ENCODE measurements at regions not wholly inside any gene's neighbourhood (a gene's known extent, or its start where the extent isn't known, plus 50 kb on each side); places are given as distances from the start of the nearest gene placed in this dataset.

DNA sequence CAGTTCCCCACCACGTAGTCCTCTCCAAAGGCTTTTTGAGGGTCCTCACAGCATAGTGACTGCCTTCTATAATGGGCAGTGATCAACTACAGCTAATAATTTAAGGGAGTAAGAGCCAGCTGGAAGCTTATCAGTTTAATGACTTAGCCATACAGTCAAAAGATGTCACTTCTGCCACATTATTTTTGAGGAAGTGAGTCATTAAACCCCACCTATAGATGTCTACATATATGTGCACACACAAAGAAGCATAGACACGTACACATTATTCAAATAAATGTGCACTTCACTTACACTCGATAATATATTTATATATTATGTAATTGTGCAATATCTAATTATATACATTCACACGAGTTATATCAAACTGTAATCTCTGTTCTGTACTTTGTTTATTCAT is 1704.7 kb downstream of the KCNT2 start:
- Histone ChIP-seq H3K4me3 (ENCODE audit: low read depth, low read length) (no peak overlapping the region), H3K4me1 (no peaks in the 10 kb centered on the region), H3K9me3 (no peaks in the 10 kb centered on the region), H3K27me3 (no peaks in the 10 kb centered on the region), H3K36me3 (no peaks in the 10 kb centered on the region)
- DNase-seq = no peak
- no peak for TF ChIP-seq CTCF (IDR thresholded peaks at IDR 0.05; ENCODE audit: low read depth, low read length)

GRCh38 chr1:194889310-194889709 is 1702.9 kb upstream of the B3GALT2 start:
- TF ChIP-seq CTCF (IDR thresholded peaks at IDR 0.05; ENCODE audit: low read depth, low read length) = no peak
- no peaks in the 10 kb centered on the region for H3K4me1 ChIP-seq
- no peak overlapping the region for H3K4me3 ChIP-seq (ENCODE audit: low read depth, low read length)
- no peak for DNase-seq
- H3K36me3 ChIP-seq = no peaks in the 10 kb centered on the region
- H3K27me3 ChIP-seq = no peaks in the 10 kb centered on the region
- no peaks in the 10 kb centered on the region for H3K9me3 ChIP-seq

DNA sequence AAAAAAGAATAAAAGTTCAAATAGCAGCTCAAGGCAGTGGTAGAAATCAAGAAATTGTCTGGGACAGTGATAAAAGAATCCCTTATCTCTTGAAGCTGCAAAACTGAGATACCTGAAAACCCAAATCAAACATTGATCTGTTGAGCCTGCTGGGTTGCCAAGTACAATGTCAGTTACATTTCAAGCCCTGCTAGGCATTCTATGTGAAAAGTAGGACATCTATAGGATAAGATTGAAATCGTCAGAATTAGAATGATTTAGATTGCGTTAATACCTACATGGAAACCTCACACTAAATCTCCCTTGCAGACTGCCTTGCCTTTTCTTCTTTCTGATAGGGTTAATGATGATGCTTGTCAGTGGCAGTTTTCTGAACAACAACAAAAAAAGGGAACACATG is 1684.4 kb upstream of the B3GALT2 start:
- no peak for DNase-seq
- no peaks in the 10 kb centered on the region for H3K36me3 ChIP-seq
- H3K4me3 ChIP-seq (ENCODE audit: low read depth, low read length) = no peak overlapping the region
- no peaks in the 10 kb centered on the region; the same call in 1 of the 2 replicates for H3K4me1 ChIP-seq
- peak; percentile 14; the same call in 1 of the 2 replicates for TF ChIP-seq CTCF (IDR thresholded peaks at IDR 0.05; ENCODE audit: low read depth, low read length)
- no peaks in the 10 kb centered on the region for H3K9me3 ChIP-seq
- H3K27me3 ChIP-seq = no peaks in the 10 kb centered on the region

GRCh38 chr1:194866153-194866552 is 1679.7 kb upstream of the B3GALT2 start:
- Histone ChIP-seq H3K4me3 (ENCODE audit: low read depth, low read length) (no peak overlapping the region), H3K36me3 (no peaks in the 10 kb centered on the region), H3K9me3 (no peaks in the 10 kb centered on the region), H3K4me1 (no peaks in the 10 kb centered on the region; the same call in 1 of the 2 replicates), H3K27me3 (no peaks in the 10 kb centered on the region)
- no peak for TF ChIP-seq CTCF (IDR thresholded peaks at IDR 0.05; ENCODE audit: low read depth, low read length)
- no peak for DNase-seq

GRCh38 chr1:194865383-194865782 is 1679.0 kb upstream of the B3GALT2 start:
- Histone ChIP-seq H3K27me3 (no peaks in the 10 kb centered on the region), H3K9me3 (no peaks in the 10 kb centered on the region)
- DNase-seq = no peak

GRCh38 chr1:194862129-194862528 is 1675.7 kb upstream of the B3GALT2 start:
- no peaks in the 10 kb centered on the region for H3K4me1 ChIP-seq
- no peaks in the 10 kb centered on the region for H3K36me3 ChIP-seq
- DNase-seq = no peak
- no peak overlapping the region for H3K4me3 ChIP-seq (ENCODE audit: low read depth, low read length)
- H3K9me3 ChIP-seq = no peaks in the 10 kb centered on the region; the same call in 1 of the 2 replicates
- H3K27me3 ChIP-seq = no peaks in the 10 kb centered on the region
- TF ChIP-seq CTCF (IDR thresholded peaks at IDR 0.05; ENCODE audit: low read depth, low read length) = no peak

More at GRCh38 chr1:194865383-194865782, 1679.0 kb upstream of the B3GALT2 start:
- no peaks in the 10 kb centered on the region for H3K4me1 ChIP-seq
- H3K4me3 ChIP-seq (ENCODE audit: low read depth, low read length) = no peak overlapping the region
- TF ChIP-seq CTCF (IDR thresholded peaks at IDR 0.05; ENCODE audit: low read depth, low read length) = no peak
- H3K36me3 ChIP-seq = no peaks in the 10 kb centered on the region
